ENCODE measurements at regions not wholly inside any gene's neighbourhood (a gene's known extent, or its start where the extent isn't known, plus 50 kb on each side); places are given as distances from the start of the nearest gene placed in this dataset.
A peak's percentile ranks its signal among the peaks of the same experiment; 100 is the strongest.

DNA sequence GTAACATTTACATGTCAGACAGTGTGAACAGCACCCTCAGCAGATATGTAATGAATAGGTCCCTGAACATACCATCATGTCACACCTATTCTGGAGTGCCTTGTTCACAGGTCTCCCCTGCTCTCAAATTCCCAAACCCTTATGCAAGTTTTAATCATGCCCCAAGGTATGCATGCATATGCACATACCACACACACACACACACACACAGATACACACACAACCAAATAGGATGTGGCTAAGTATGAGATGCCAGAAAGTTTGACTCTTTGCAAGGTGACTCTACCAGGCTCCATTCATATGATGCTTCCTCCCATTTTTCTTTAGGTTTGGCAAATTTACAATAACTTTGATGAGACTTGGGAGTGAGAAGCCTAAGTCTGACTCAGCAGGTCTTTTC, 243.8 kb upstream of the IRAK1BP1 start:
- Histone ChIP-seq H3K4me1 (ENCODE audit: control insufficient read depth, extremely low read depth, insufficient read depth, low read length) (no peaks in the 10 kb centered on the region), H3K79me2 (ENCODE audit: control insufficient read depth, insufficient read depth, low read length) (no peaks in the 10 kb centered on the region), H3K4me3 (replicated peaks in 1 of 4; ENCODE audit: control extremely low read depth in 1 of 4, insufficient read depth in 1 of 4, low read depth in 3 of 4, low read length in 4 of 4) (no peak overlapping the region), H3K9me3 (ENCODE audit: control insufficient read depth, insufficient read depth, low read depth, low read length) (no peaks in the 10 kb centered on the region), H3K27me3 (ENCODE audit: control insufficient read depth, insufficient read depth, low read length) (no peaks in the 10 kb centered on the region), H3K27ac (ENCODE audit: insufficient read depth, low read length) (no peak overlapping the region), H2AFZ (ENCODE audit: low read length) (no peak overlapping the region), H3K4me2 (ENCODE audit: extremely low read depth, insufficient read depth, low read length) (no peak overlapping the region), H4K20me1 (ENCODE audit: control insufficient read depth, extremely low read depth, insufficient read depth, low read length) (no peaks in the 10 kb centered on the region), H3K36me3 (ENCODE audit: control insufficient read depth, insufficient read depth, low read length) (no peaks in the 10 kb centered on the region), H3K9ac (ENCODE audit: insufficient read depth, low read length) (no peak overlapping the region)
- peak in 1 of 2 donors; percentile 37 for DNase-seq (ENCODE audit: low read depth in 2 of 2)
- TF ChIP-seq, protein P1, sequence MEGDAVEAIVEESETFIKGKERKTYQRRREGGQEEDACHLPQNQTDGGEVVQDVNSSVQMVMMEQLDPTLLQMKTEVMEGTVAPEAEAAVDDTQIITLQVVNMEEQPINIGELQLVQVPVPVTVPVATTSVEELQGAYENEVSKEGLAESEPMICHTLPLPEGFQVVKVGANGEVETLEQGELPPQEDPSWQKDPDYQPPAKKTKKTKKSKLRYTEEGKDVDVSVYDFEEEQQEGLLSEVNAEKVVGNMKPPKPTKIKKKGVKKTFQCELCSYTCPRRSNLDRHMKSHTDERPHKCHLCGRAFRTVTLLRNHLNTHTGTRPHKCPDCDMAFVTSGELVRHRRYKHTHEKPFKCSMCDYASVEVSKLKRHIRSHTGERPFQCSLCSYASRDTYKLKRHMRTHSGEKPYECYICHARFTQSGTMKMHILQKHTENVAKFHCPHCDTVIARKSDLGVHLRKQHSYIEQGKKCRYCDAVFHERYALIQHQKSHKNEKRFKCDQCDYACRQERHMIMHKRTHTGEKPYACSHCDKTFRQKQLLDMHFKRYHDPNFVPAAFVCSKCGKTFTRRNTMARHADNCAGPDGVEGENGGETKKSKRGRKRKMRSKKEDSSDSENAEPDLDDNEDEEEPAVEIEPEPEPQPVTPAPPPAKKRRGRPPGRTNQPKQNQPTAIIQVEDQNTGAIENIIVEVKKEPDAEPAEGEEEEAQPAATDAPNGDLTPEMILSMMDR (conservative IDR thresholded peaks at IDR 0.05 in 1 of 2, IDR thresholded peaks at IDR 0.05 in 1 of 2; ENCODE audit: low read depth in 1 of 2, low read length in 2 of 2), result no peak
- TF ChIP-seq EZH2 (IDR thresholded peaks at IDR 0.05; ENCODE audit: low read length, missing control alignments), result no peak

DNA sequence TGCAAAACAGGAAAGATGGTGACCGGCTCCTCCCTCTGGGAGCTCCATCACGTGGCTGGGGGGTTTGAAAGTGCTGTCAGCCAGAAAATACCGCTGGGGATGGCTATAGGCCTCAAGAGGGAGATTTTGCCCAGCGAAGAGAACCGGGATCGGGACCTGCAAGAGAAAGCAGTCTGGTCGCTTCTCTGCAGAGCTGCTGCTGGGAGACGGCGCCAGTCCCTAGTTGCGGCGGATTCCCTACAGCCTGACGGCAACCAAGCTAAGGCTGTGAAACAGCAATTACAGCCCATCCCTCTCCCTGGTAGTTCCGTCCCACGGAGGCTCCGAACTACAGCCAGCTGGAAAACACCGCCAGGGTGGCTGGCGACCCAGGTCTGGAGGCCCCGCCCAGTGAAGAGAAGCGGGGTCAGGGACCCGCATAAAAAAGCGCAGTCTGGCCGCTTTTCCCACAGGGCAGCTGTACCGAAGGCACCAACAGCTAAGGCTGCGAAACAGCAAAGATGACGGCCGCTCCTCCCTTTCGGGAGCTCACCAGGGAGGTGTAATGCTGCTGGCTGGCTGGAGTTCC, 238.1 kb upstream of the IRAK1BP1 start:
- Histone ChIP-seq H3K9me3 (ENCODE audit: control insufficient read depth, insufficient read depth, low read depth, low read length) (no peaks in the 10 kb centered on the region), H2AFZ (ENCODE audit: low read length) (peak overlapping the region; percentile 85), H3K79me2 (ENCODE audit: control insufficient read depth, insufficient read depth, low read length) (no peaks in the 10 kb centered on the region), H3K4me1 (ENCODE audit: control insufficient read depth, extremely low read depth, insufficient read depth, low read length) (no peaks in the 10 kb centered on the region), H3K27me3 (ENCODE audit: control insufficient read depth, insufficient read depth, low read length) (no peaks in the 10 kb centered on the region), H3K27ac (ENCODE audit: insufficient read depth, low read length) (no peak overlapping the region), H3K9ac (ENCODE audit: insufficient read depth, low read length) (peak overlapping the region; percentile 36), H4K20me1 (ENCODE audit: control insufficient read depth, extremely low read depth, insufficient read depth, low read length) (no peaks in the 10 kb centered on the region), H3K36me3 (ENCODE audit: control insufficient read depth, insufficient read depth, low read length) (no peaks in the 10 kb centered on the region), H3K4me3 (replicated peaks in 1 of 4; ENCODE audit: control extremely low read depth in 1 of 4, insufficient read depth in 1 of 4, low read depth in 3 of 4, low read length in 4 of 4) (peak overlapping the region; percentile 18 to 57 (median 32)), H3K4me2 (ENCODE audit: extremely low read depth, insufficient read depth, low read length) (peak overlapping the region; percentile 85)
- TF ChIP-seq EZH2 (IDR thresholded peaks at IDR 0.05; ENCODE audit: low read length, missing control alignments), result no peak
- TF ChIP-seq, protein P1 (conservative IDR thresholded peaks at IDR 0.05 in 1 of 2, IDR thresholded peaks at IDR 0.05 in 1 of 2; ENCODE audit: low read depth in 1 of 2, low read length in 2 of 2), result no peak
- peak; percentile 25 to 34 for DNase-seq (ENCODE audit: low read depth in 2 of 2)

DNA sequence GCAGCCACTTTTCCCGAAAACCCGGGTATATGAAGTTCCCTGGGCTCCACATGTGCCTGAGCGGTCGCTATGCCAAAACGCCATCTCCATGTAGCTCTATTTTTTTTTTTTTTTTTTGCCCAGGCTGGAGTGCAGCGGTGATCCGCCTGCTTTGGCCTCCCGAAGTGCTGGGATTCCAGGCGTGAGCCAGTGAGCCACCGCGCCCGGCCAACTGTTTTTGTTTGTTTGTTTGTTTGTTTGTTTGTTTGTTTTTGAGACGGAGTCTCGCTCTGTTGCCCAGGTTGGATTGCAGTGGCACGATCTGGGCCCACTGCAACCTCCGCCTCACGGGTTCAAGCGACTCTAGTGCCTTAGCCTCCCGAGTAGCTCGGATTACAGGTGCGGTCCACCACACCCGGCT, 237.5 kb upstream of the IRAK1BP1 start:
- H4K20me1 ChIP-seq (ENCODE audit: control insufficient read depth, extremely low read depth, insufficient read depth, low read length), result no peaks in the 10 kb centered on the region
- no peaks in the 10 kb centered on the region for H3K79me2 ChIP-seq (ENCODE audit: control insufficient read depth, insufficient read depth, low read length)
- DNase-seq (ENCODE audit: low read depth in 2 of 2), result no peak
- H3K27me3 ChIP-seq (ENCODE audit: control insufficient read depth, insufficient read depth, low read length), result no peaks in the 10 kb centered on the region
- H3K9ac ChIP-seq (ENCODE audit: insufficient read depth, low read length), result no peak overlapping the region
- H3K9me3 ChIP-seq (ENCODE audit: control insufficient read depth, insufficient read depth, low read depth, low read length), result no peaks in the 10 kb centered on the region
- H3K4me2 ChIP-seq (ENCODE audit: extremely low read depth, insufficient read depth, low read length), result no peak overlapping the region
- TF ChIP-seq, protein P1 (conservative IDR thresholded peaks at IDR 0.05 in 1 of 2, IDR thresholded peaks at IDR 0.05 in 1 of 2; ENCODE audit: low read depth in 1 of 2, low read length in 2 of 2), result no peak
- no peak for TF ChIP-seq EZH2 (IDR thresholded peaks at IDR 0.05; ENCODE audit: low read length, missing control alignments)
- H3K27ac ChIP-seq (ENCODE audit: insufficient read depth, low read length), result no peak overlapping the region
- no peaks in the 10 kb centered on the region for H3K4me1 ChIP-seq (ENCODE audit: control insufficient read depth, extremely low read depth, insufficient read depth, low read length)
- peak overlapping the region in 1 of 4 experiments; percentile 57 for H3K4me3 ChIP-seq (replicated peaks in 1 of 4; ENCODE audit: control extremely low read depth in 1 of 4, insufficient read depth in 1 of 4, low read depth in 3 of 4, low read length in 4 of 4)
- H2AFZ ChIP-seq (ENCODE audit: low read length), result peak overlapping the region; percentile 85
- H3K36me3 ChIP-seq (ENCODE audit: control insufficient read depth, insufficient read depth, low read length), result no peaks in the 10 kb centered on the region

All from fibroblast of lung (primary cell).